Keratinocyte (primary cell): ENCODE measurements at regions not wholly inside any gene's neighbourhood (a gene's known extent, or its start where the extent isn't known, plus 50 kb on each side); places are given as distances from the start of the nearest gene placed in this dataset.

Source experiments
- DNase-seq: peaks from one replicate; pipeline ENCODE4 v3.0.0-alpha.2; 2011; ENCODE audit warnings: low read depth, missing footprints, low spot score
- FAIRE-seq: peaks from 2 replicates; lab custom pipeline; 2011; peaks lifted over from hg19 to GRCh38; lab: Jason Lieb, UNC
- H2AFZ ChIP-seq: 2 replicates; pipeline ENCODE4 v1.6.0; 2012; ENCODE audit warnings: low read length, control low read depth, inconsistent platforms; ENCODE audit not compliant: control insufficient read depth
- H3K27ac ChIP-seq: 2 replicates; pipeline ENCODE4 v1.5.1; 2011; ENCODE audit warnings: low read length; ENCODE audit not compliant: control insufficient read depth, insufficient read depth
- H3K27me3 ChIP-seq: 3 replicates; pipeline ENCODE4 v1.6.0; 2011; ENCODE audit warnings: low read length; ENCODE audit not compliant: control insufficient read depth, insufficient read depth; ENCODE audit errors: extremely low read depth
- H3K36me3 ChIP-seq, 2 experiments: 2 replicates in 1 of 2; 3 replicates in 1 of 2; pipeline ENCODE4 v1.5.1; 2011; ENCODE audit warnings: low read length in 2 of 2, mild to moderate bottlenecking in 1 of 2; ENCODE audit not compliant: control insufficient read depth in 2 of 2, insufficient read depth in 2 of 2; ENCODE audit errors: extremely low read depth in 1 of 2
- H3K4me1 ChIP-seq: 3 replicates; pipeline ENCODE4 v1.5.1; 2011; ENCODE audit warnings: low read length; ENCODE audit not compliant: control insufficient read depth, insufficient read depth; ENCODE audit errors: extremely low read depth
- H3K4me2 ChIP-seq: 3 replicates; pipeline ENCODE4 v1.6.0; 2011; ENCODE audit warnings: low read depth, low read length; ENCODE audit not compliant: control insufficient read depth, insufficient read depth; ENCODE audit errors: extremely low read depth
- H3K4me3 ChIP-seq, 3 experiments: fragments of 200-600 bp in 1 of 3; sonication (generic) in 1 of 3; 2 replicates in 2 of 3; 3 replicates in 1 of 3; pipeline ENCODE4 v1.5.1; 2011 to 2016; ENCODE audit warnings: low read length in 3 of 3, mild to moderate bottlenecking in 3 of 3, control low read depth in 2 of 3, inconsistent platforms in 1 of 3, low read depth in 1 of 3, mixed read lengths in 1 of 3, mixed run types in 1 of 3, moderate library complexity in 1 of 3; ENCODE audit not compliant: control insufficient read depth in 2 of 3, insufficient read depth in 2 of 3; ENCODE audit errors: extremely low read depth in 1 of 3
- H3K79me2 ChIP-seq: 2 replicates; pipeline ENCODE4 v1.6.0; 2012; ENCODE audit warnings: low read length; ENCODE audit not compliant: control insufficient read depth, insufficient read depth
- H3K9ac ChIP-seq: 3 replicates; pipeline ENCODE4 v1.6.0; 2011; ENCODE audit warnings: low read length; ENCODE audit not compliant: control insufficient read depth, insufficient read depth; ENCODE audit errors: extremely low read depth
- H3K9me1 ChIP-seq: 3 replicates; pipeline ENCODE4 v1.6.0; 2011; ENCODE audit warnings: low read length; ENCODE audit not compliant: control insufficient read depth, insufficient read depth; ENCODE audit errors: extremely low read depth
- H3K9me3 ChIP-seq: 2 replicates; pipeline ENCODE4 v1.5.1; 2012; ENCODE audit warnings: low read depth, low read length; ENCODE audit not compliant: control insufficient read depth
- H4K20me1 ChIP-seq: 3 replicates; pipeline ENCODE4 v1.6.0; 2011; ENCODE audit warnings: low read length; ENCODE audit not compliant: control insufficient read depth, insufficient read depth; ENCODE audit errors: extremely low read depth
- CTCF ChIP-seq, 3 experiments: IDR thresholded peaks in 1 of 3; conservative IDR thresholded peaks in 1 of 3; optimal IDR thresholded peaks in 1 of 3; 2 replicates in 2 of 3; 3 replicates in 1 of 3; pipeline versions ENCODE3 to v1.5.1; 2011; ENCODE audit warnings: low read length in 3 of 3, mild to moderate bottlenecking in 3 of 3, moderate library complexity in 2 of 3, control low read depth in 1 of 3, inconsistent platforms in 1 of 3; ENCODE audit not compliant: insufficient read depth in 2 of 3; ENCODE audit errors: extremely low read depth in 1 of 3
- EZH2 ChIP-seq: IDR thresholded peaks from one replicate; pipeline ENCODE4 v1.6.1; 2012; ENCODE audit warnings: inconsistent platforms, mild to moderate bottlenecking, low read length, moderate library complexity
- dilution Hi-C: fragments of 300-500 bp; cut with MboI; formaldehyde crosslinking; loops from one replicate; pipeline ENCODE4 v1.7.0; 2020; ENCODE audit warnings: low sequenced_read_pairs; ENCODE audit not compliant: extremely low pct_ligation_motif_present

GRCh38 chr3:135728007-135728721, 237.4 kb upstream of the PPP2R3A start:
- H3K36me3 ChIP-seq: no peaks in the 10 kb centered on the region
- H3K4me3 ChIP-seq: no peak overlapping the region
- FAIRE-seq (no peak), DNase-seq (no peak)
- no peaks in the 10 kb centered on the region for H3K4me1 ChIP-seq
- H3K27ac ChIP-seq: no peak overlapping the region
- no peak overlapping the region for H3K4me2 ChIP-seq
- H4K20me1 ChIP-seq: no peaks in the 10 kb centered on the region
- H3K27me3 ChIP-seq: no peaks in the 10 kb centered on the region
- no peak overlapping the region for H3K9ac ChIP-seq
- no peaks in the 10 kb centered on the region for H3K79me2 ChIP-seq
- no peaks in the 10 kb centered on the region for H3K9me1 ChIP-seq
- no peaks in the 10 kb centered on the region for H3K9me3 ChIP-seq
- dilution Hi-C loops: loop anchor here (25.0 kb wide), 1 partner anchor 159 kb away; no protein-coding TSS in a partner anchor
- H2AFZ ChIP-seq: no peak overlapping the region
- no peak for TF ChIP-seq CTCF (optimal IDR thresholded peaks at IDR 0.05 in 1 of 3, IDR thresholded peaks at IDR 0.05 in 1 of 3, conservative IDR thresholded peaks at IDR 0.05 in 1 of 3; ENCODE audit: extremely low read depth in 1 of 3, insufficient read depth in 2 of 3, low read length in 3 of 3)
- no peak for TF ChIP-seq EZH2

- Histone ChIP-seq H3K27me3 (no peaks in the 10 kb centered on the region), H3K27ac (no peak overlapping the region), H3K9ac (no peak overlapping the region), H3K9me1 (no peaks in the 10 kb centered on the region), H3K36me3 (no peaks in the 10 kb centered on the region), H3K79me2 (no peaks in the 10 kb centered on the region), H3K9me3 (no peaks in the 10 kb centered on the region), H3K4me3 (no peak overlapping the region), H3K4me2 (no peak overlapping the region), H2AFZ (no peak overlapping the region), H3K4me1 (no peaks in the 10 kb centered on the region), H4K20me1 (no peaks in the 10 kb centered on the region)
- DNase-seq (no peak), FAIRE-seq (no peak)
- dilution Hi-C loops: loop anchor here (25.0 kb wide), 1 partner anchor 156 kb away; no protein-coding TSS in a partner anchor
- TF ChIP-seq CTCF (optimal IDR thresholded peaks at IDR 0.05 in 1 of 3, IDR thresholded peaks at IDR 0.05 in 1 of 3, conservative IDR thresholded peaks at IDR 0.05 in 1 of 3; ENCODE audit: extremely low read depth in 1 of 3, insufficient read depth in 2 of 3, low read length in 3 of 3) (no peak), EZH2 (no peak)
These were observed 234.0 kb upstream of the PPP2R3A start for GRCh38 chr3:135731546-135731945.
